NCI-H1092 treated with DMSO at 0.1 percent for 48 hours (cell line): ENCODE measurements at regions not wholly inside any gene's neighbourhood (a gene's known extent, or its start where the extent isn't known, plus 50 kb on each side); places are given as distances from the start of the nearest gene placed in this dataset.
"Not testable (repeated sequence)": the region's sequence is repeated elsewhere in the genome, so short reads cannot be mapped to it uniquely, and the experiment has no call there.

ENCODE experiments used
- DNase-seq: peaks from one replicate; lab custom pipeline; 2025; lab: John Stamatoyannopoulos, UW

GRCh38 chr22:34319346-34319745 lies 399.1 kb upstream of the LARGE1 start:
- DNase-seq: no peak

- DNase-seq: no peak
These were observed 404.5 kb upstream of the LARGE1 start for GRCh38 chr22:34324763-34325162.

GRCh38 chr22:34326901-34327300 lies 406.6 kb upstream of the LARGE1 start:
- no peak for DNase-seq

- DNase-seq: no peak
These were observed 410.2 kb upstream of the LARGE1 start for GRCh38 chr22:34330432-34330831.

GRCh38 chr22:34333285-34333684 lies 413.0 kb upstream of the LARGE1 start:
- no peak for DNase-seq

- DNase-seq: no peak
These were observed 414.6 kb upstream of the LARGE1 start for GRCh38 chr22:34334893-34335292.

GRCh38 chr22:34344702-34345101 lies 424.4 kb upstream of the LARGE1 start:
- DNase-seq: no peak

GRCh38 chr22:34354071-34354817 lies 434.0 kb upstream of the LARGE1 start:
- DNase-seq: no peak

GRCh38 chr22:34356481-34356880 lies 436.2 kb upstream of the LARGE1 start:
- DNase-seq: no peak

GRCh38 chr22:34370711-34371110 lies 450.4 kb upstream of the LARGE1 start:
- DNase-seq: no peak

- no peak for DNase-seq
These were observed 459.5 kb upstream of the LARGE1 start for GRCh38 chr22:34379825-34380224.

- no peak for DNase-seq
These were observed 460.3 kb upstream of the LARGE1 start for GRCh38 chr22:34380532-34380931.

GRCh38 chr22:34390400-34390799 lies 470.1 kb upstream of the LARGE1 start:
- DNase-seq: no peak

- DNase-seq: no peak
These were observed 475.1 kb upstream of the LARGE1 start for GRCh38 chr22:34395370-34395769.

GRCh38 chr22:34403667-34404066 lies 483.4 kb upstream of the LARGE1 start:
- DNase-seq: no peak

- no peak for DNase-seq
These were observed 489.8 kb upstream of the LARGE1 start for GRCh38 chr22:34410111-34410510.

- DNase-seq: peak; percentile 52
These were observed 494.5 kb upstream of the LARGE1 start for GRCh38 chr22:34414467-34415440.

GRCh38 chr22:34416022-34416860 lies 496.0 kb upstream of the LARGE1 start:
- no peak for DNase-seq

- not testable (repeated sequence) for DNase-seq
These were observed 502.7 kb upstream of the LARGE1 start for GRCh38 chr22:34422948-34423347.

GRCh38 chr22:34427436-34427835 lies 507.2 kb upstream of the LARGE1 start:
- no peak for DNase-seq

- no peak for DNase-seq
These were observed 507.6 kb upstream of the LARGE1 start for GRCh38 chr22:34427841-34428240.

- no peak for DNase-seq
These were observed 509.0 kb upstream of the LARGE1 start for GRCh38 chr22:34429314-34429713.
